NOMO-1 treated with DMSO at 0.1 percent for 48 hours (cell line): ENCODE measurements at regions not wholly inside any gene's neighbourhood (a gene's known extent, or its start where the extent isn't known, plus 50 kb on each side); places are given as distances from the start of the nearest gene placed in this dataset.
"Not testable (repeated sequence)": the region's sequence is repeated elsewhere in the genome, so short reads cannot be mapped to it uniquely, and the experiment has no call there.

Source experiments
- DNase-seq: peaks from one replicate; lab custom pipeline; 2025; ENCODE audit not compliant: unreplicated experiment; lab: John Stamatoyannopoulos, UW

- DNase-seq = peak; percentile 7
Measured at GRCh38 chr7:63856466-63856865, 142.2 kb upstream of the ZNF722 start.

GRCh38 chr7:63867127-63867526 is 131.5 kb upstream of the ZNF722 start:
- DNase-seq = no peak

DNA sequence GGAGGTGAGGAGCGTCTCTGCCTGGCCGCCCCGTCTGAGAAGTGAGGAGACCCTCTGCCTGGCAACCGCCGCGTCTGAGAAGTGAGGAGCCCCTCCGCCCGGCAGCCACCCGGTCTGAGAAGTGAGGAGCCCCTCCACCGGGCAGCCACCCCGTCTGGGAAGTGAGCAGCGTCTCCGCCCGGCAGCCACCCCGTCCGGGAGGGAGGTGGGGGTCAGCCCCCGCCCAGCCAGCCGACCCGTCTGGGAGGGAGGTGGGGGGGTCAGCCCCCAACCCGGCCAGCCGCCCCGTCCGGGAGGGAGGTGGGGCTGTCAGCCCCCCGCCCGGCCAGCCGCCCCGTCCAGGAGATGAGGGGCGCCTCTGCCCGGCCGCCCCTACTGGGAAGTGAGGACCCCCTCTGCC is 124.4 kb upstream of the ZNF722 start:
- not testable (repeated sequence) for DNase-seq

- no peak for DNase-seq
Measured at GRCh38 chr7:63876707-63877322, 121.8 kb upstream of the ZNF722 start.

GRCh38 chr7:63887031-63887430 is 111.6 kb upstream of the ZNF722 start:
- no peak for DNase-seq

DNA sequence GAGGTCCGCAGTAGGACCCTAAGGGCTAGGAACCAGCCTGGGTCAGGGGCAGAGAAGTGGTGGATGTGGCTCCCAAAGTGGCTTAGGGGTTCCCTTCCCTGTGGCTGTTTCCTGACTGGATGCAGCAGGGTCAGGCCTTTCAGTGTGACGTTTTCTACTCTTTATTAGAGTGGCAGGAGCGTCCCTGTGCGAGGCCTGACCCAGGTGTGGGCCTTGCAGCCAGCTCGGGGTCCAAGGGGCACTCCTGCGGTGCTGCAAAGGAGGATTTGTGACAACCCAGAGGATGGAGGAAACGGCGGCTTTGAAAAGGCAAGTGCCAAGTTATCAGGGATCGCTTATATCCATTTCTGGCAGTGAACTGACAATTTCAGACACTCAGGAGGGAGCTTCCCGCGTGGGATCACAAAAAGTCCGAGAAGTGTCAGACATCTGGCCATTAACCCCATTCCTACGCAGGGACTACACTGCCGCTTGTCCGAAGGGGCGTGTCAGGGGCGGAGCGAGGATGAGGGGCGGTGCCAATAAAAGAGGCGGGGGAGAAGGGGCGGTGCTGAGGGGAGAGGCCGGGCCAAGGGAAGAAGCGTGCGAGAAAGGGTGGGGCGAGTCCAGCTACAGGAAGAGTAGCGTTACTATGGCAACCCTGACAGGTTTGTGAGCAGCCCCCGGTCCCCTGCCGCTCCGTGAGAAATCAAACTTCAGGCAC is 98.8 kb upstream of the ZNF722 start:
- DNase-seq = no peak

- no peak for DNase-seq
Measured at GRCh38 chr7:63900394-63901203, 98.0 kb upstream of the ZNF722 start.

- DNase-seq = not testable (repeated sequence)
Measured at GRCh38 chr7:63901204-63901506, 97.5 kb upstream of the ZNF722 start.

GRCh38 chr7:63918986-63919385 is 79.7 kb upstream of the ZNF722 start:
- no peak for DNase-seq

DNA sequence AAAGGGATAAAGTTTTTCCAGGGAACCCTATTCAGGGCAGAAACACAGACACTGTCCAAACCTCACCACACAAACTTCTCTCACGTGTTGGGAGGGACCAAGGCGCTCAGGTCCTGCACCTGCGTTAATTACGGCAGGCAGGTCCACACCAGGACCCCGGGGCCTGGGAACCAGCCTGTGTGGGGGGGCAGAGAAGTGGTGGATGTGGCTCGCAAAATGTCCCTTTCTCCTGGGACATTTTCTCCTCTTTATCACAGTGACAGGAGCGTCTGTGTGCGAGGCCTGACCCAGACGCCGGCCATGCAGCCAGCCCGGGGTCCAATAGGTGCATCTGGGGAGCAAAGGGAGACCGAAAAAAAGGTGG is 73.4 kb upstream of the ZNF722 start:
- DNase-seq = no peak

GRCh38 chr7:63925626-63926460 is 72.8 kb upstream of the ZNF722 start:
- no peak for DNase-seq

DNA sequence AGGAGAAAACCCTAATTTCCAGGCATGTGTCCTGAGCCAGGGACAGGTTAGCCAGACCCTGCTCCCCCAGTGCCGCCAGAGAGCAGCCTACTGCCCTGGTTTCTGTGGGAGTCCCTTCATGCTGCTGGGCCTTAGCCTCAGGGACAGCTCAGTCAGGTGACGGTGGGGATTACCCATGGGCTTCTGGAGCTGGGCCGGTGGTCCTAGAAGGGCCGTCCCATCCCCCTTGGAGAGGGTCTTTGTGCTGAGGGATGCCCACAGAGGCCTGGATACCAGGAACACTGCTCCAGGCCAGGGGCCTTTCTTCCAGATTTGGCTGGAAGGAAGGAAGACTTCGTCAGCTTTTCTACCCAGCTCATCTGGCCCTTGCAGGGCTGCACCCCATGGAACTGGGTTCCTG is 71.4 kb upstream of the ZNF722 start:
- no peak for DNase-seq

- no peak for DNase-seq
Measured at GRCh38 chr7:63931057-63931600, 67.5 kb upstream of the ZNF722 start.

- no peak for DNase-seq
Measured at GRCh38 chr7:63931985-63932577, 66.6 kb upstream of the ZNF722 start.
